ENCODE measurements at regions not wholly inside any gene's neighbourhood (a gene's known extent, or its start where the extent isn't known, plus 50 kb on each side); places are given as distances from the start of the nearest gene placed in this dataset.

GRCh38 chr2:6159606-6160005 lies 467.4 kb downstream of the SOX11 start:
- Histone ChIP-seq H3K9me3 (no peaks in the 10 kb centered on the region; the same call in 1 of the 2 replicates), H3K27me3 (ENCODE audit: insufficient read depth) (no peaks in the 10 kb centered on the region), H3K36me3 (replicated peaks in 1 of 2; ENCODE audit: control insufficient read depth in 1 of 2, insufficient read depth in 2 of 2, low read length in 1 of 2) (no peaks in the 10 kb centered on the region), H2AFZ (ENCODE audit: low read depth) (no peak overlapping the region), H4K20me1 (ENCODE audit: insufficient read depth) (no peaks in the 10 kb centered on the region), H3K79me2 (ENCODE audit: insufficient read depth) (no peaks in the 10 kb centered on the region), H3K27ac (ENCODE audit: low read depth in 2 of 2, low read length in 1 of 2) (no peak overlapping the region), H3K4me1 (ENCODE audit: control insufficient read depth in 1 of 2, insufficient read depth in 2 of 2, low read depth in 1 of 2, low read length in 1 of 2) (peaks cover 0 to 1% of the 10 kb centered on the region in 2 experiments; a peak in 1 of 4 replicates), H3K4me2 (no peak overlapping the region), H3K4me3 (ENCODE audit: low read depth in 2 of 2, low read length in 1 of 2) (no peak overlapping the region), H3F3A (replicated peaks; ENCODE audit: insufficient read depth) (no peaks in the 10 kb centered on the region), H3K9me2 (no peaks in the 10 kb centered on the region), H3K9ac (no peak overlapping the region)
- DNase-seq = no peak
- ChIA-PET CTCF (no interaction called here), POLR2A (no interaction called here)
- no peak for TF ChIP-seq FOXM1 (IDR thresholded peaks at IDR 0.05; ENCODE audit: low read depth)
- no peak for TF ChIP-seq EZH2phosphoT487 (IDR thresholded peaks at IDR 0.05; ENCODE audit: borderline replicate concordance, low read depth)
- no peak for TF ChIP-seq CTCF (IDR thresholded peaks at IDR 0.05)
- no peak for TF ChIP-seq GATA2 (CRISPR knock-in tag; IDR thresholded peaks at IDR 0.05)
- TF ChIP-seq MXI1 (IDR thresholded peaks at IDR 0.05; ENCODE audit: low read depth, low read length) = no peak
- no peak for TF ChIP-seq SIN3A (IDR thresholded peaks at IDR 0.05; ENCODE audit: borderline replicate concordance, low read depth, low read length)
- no peak for TF ChIP-seq PBX3 (IDR thresholded peaks at IDR 0.05)
- TF ChIP-seq NRF1 (IDR thresholded peaks at IDR 0.05; ENCODE audit: low read depth, low read length) = no peak
- no peak for TF ChIP-seq NFIC (IDR thresholded peaks at IDR 0.05; ENCODE audit: borderline replicate concordance)
- TF ChIP-seq RXRA (IDR thresholded peaks at IDR 0.05; ENCODE audit: borderline replicate concordance, low read depth) = no peak
- no peak for TF ChIP-seq ZBTB33 (IDR thresholded peaks at IDR 0.05; ENCODE audit: borderline replicate concordance, low read depth)
- TF ChIP-seq SMC3 (IDR thresholded peaks at IDR 0.05; ENCODE audit: low read depth, low read length) = no peak
- no peak for TF ChIP-seq POLR2AphosphoS5 (IDR thresholded peaks at IDR 0.05; ENCODE audit: low read depth, low read length)
- TF ChIP-seq YY1 (IDR thresholded peaks at IDR 0.05; ENCODE audit: low read depth) = no peak
- no peak for TF ChIP-seq CHD2 (IDR thresholded peaks at IDR 0.05; ENCODE audit: low read length, partially characterized antibody)
- no peak for TF ChIP-seq MAX (IDR thresholded peaks at IDR 0.05; ENCODE audit: low read depth)
- no peak for TF ChIP-seq ELF1 (IDR thresholded peaks at IDR 0.05)
- no peak for TF ChIP-seq RAD21 (IDR thresholded peaks at IDR 0.05; ENCODE audit: low read length)
- WGBS (ENCODE audit: low lambda C conversion rate) = 31% methylated on average over 3 of the region's 3 CpGs

Measured in SK-N-SH (cell line).